ENCODE measurements at regions not wholly inside any gene's neighbourhood (a gene's known extent, or its start where the extent isn't known, plus 50 kb on each side); places are given as distances from the start of the nearest gene placed in this dataset.

DNA sequence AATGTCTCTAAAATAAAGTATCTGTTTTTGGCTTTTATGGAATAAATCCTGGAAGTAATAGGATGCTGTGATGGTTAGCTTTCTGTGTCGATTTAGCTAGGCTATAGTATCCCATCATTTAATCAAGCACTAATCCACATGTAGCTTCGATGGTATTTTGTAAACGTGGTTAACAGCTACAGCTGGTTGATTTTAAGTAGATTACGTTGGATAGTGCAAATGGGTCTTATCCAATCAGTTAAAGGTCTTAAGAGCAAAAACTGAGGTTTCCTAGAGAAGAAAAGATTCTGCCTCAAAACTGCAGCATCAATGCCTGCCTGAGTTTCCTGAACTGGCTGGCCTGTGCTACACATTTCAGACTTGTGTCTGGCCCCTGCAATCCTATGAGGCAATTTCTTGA lies 314.2 kb upstream of the SORL1-AS1 start:
- TF ChIP-seq CTCF (IDR thresholded peaks at IDR 0.05) (no peak), POLR2A (IDR thresholded peaks at IDR 0.05) (no peak)

All from vagina (tissue), 2 donors.